ENCODE measurements at regions not wholly inside any gene's neighbourhood (a gene's known extent, or its start where the extent isn't known, plus 50 kb on each side); places are given as distances from the start of the nearest gene placed in this dataset.

DNA sequence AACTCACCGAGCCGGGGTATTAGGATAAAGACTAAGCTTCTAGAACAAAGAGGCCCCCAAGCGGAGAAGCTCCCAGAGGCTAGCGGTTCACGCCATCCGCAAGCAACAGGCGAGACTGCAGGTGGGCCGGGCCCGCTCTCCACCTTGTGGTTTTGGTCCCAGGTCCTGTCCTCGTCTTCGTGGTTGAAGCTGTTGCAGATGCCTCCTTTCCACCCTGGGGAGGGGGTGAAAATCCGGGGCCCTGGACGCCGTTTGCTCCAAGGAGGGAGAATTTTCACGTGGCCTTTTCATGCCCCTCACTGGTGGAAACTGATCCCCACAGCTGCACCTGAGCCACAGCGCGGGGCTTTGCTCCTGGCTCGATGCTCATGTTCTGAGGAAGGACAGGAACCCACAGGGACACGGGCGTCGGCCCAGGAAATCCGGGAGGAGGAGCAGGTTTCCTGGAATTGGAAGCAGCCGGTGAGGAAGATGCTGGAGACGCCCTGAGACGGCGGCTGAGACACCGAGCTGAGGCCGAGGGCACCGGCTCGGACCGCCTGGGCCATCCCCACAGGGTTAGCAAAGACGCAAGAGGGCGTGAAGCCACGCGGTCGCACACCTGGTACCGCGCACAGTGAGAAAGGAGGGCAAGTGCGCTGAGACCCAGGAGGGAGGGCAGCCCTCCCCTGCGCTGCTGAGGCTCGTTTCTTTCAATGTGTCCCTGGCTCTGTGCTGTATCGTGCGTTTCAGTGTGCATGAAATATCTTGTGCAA lies 54.7 kb upstream of the SALL3 start:
- H3K4me3 ChIP-seq (ENCODE audit: low read depth, low read length): no peak overlapping the region
- TF ChIP-seq, protein P1, sequence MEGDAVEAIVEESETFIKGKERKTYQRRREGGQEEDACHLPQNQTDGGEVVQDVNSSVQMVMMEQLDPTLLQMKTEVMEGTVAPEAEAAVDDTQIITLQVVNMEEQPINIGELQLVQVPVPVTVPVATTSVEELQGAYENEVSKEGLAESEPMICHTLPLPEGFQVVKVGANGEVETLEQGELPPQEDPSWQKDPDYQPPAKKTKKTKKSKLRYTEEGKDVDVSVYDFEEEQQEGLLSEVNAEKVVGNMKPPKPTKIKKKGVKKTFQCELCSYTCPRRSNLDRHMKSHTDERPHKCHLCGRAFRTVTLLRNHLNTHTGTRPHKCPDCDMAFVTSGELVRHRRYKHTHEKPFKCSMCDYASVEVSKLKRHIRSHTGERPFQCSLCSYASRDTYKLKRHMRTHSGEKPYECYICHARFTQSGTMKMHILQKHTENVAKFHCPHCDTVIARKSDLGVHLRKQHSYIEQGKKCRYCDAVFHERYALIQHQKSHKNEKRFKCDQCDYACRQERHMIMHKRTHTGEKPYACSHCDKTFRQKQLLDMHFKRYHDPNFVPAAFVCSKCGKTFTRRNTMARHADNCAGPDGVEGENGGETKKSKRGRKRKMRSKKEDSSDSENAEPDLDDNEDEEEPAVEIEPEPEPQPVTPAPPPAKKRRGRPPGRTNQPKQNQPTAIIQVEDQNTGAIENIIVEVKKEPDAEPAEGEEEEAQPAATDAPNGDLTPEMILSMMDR (IDR thresholded peaks at IDR 0.05; ENCODE audit: borderline replicate concordance, insufficient read depth, low read depth, low read length): no peak

DNA sequence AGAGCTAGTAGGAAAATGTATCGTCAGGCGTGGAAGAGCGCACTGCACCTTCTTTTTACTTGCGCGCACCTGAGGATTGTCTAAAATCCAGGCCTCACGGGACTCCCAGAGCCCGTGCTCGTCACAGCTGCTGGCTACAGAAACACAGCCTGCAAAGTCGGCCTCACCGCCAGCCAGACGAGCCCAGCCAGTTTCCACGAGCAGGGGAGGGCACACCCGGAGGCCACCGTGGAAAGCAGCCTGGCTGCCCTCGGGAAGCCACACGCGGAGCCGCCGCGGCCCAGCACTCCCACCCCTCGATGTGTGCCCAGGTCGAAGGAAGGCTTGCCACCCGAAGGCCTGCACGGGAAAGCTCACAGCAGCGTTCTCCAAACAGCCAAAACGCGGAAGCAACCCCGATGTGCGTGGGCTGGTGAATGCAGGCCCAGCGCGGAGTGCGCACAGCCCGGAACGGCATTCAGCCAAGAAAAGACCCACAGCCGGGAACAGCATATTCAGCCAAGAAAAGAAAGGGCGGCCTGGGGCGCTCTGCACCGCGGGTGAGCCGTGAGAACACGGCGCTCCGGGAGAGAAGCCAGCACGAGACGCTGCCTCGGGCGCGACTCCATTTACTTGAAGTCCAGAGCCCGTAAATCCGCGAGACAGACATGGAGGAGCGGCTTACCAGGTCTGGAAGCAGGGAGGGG lies 53.9 kb upstream of the SALL3 start:
- TF ChIP-seq, protein P1 (IDR thresholded peaks at IDR 0.05; ENCODE audit: borderline replicate concordance, insufficient read depth, low read depth, low read length): no peak
- no peak overlapping the region for H3K4me3 ChIP-seq (ENCODE audit: low read depth, low read length)

DNA sequence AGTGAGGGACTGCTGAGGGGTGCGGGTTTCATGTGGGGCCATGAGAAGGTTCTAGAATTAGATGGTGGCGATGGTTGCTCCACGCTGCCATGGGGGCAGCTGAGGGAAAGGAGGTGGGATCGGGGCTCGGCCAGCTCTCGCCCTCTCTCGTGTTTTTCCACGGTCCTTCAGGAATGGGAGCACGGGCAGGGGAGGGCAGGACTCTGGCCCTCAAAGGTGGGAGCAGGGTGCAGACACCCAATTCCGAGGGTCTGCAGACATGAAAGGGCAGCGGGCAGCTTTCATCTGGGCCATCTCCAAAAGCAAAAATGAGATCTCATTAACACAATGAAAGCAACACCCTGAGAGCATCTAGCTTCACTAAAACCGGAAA lies 53.4 kb upstream of the SALL3 start:
- no peak overlapping the region for H3K4me3 ChIP-seq (ENCODE audit: low read depth, low read length)
- TF ChIP-seq, protein P1 (IDR thresholded peaks at IDR 0.05; ENCODE audit: borderline replicate concordance, insufficient read depth, low read depth, low read length): no peak

DNA sequence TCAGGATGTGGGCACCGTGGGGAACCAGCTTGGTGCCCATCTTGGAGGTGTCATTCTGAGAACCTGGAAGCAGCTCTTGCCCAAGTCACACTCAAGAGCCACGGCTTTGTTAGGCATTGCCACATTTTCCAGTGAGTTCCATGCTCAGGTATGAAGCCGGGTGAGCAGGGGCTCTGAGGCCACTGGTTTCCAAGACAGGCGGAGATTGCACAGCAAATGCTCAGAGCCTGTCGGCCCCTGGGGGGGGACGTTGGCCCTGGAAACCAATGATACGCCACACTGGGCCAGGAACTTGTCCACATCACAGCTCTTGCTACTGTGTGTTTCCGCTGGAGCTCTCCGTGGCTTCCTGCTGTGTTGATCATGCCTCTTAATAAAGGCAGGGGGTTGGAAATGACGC lies 52.5 kb upstream of the SALL3 start:
- H3K4me3 ChIP-seq (ENCODE audit: low read depth, low read length): no peak overlapping the region
- TF ChIP-seq, protein P1 (IDR thresholded peaks at IDR 0.05; ENCODE audit: borderline replicate concordance, insufficient read depth, low read depth, low read length): no peak

DNA sequence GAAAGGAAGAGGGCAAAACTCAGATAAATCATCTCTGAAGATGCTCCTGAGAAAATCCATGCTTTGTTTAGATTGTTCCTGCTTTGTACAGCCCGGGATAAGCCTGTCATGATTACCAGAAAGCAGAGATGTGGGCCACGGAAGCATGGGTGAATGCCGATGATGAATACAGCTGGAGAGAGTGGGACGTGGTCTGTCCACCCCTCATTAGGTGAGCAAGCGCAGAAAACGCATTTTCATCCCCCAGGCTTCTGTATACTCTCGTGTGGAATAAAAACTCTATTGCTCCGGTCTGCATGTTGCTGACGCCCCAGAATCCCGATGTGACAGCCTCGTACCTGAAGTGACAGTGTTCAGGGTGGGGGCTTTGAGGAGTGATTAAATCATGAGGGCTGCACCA lies 52.0 kb upstream of the SALL3 start:
- TF ChIP-seq, protein P1 (IDR thresholded peaks at IDR 0.05; ENCODE audit: borderline replicate concordance, insufficient read depth, low read depth, low read length): no peak
- H3K4me3 ChIP-seq (ENCODE audit: low read depth, low read length): no peak overlapping the region

- no peak overlapping the region for H3K4me3 ChIP-seq (ENCODE audit: low read depth, low read length)
- TF ChIP-seq, protein P1 (IDR thresholded peaks at IDR 0.05; ENCODE audit: borderline replicate concordance, insufficient read depth, low read depth, low read length): no peak
Measured at GRCh38 chr18:78928076-78928475, 51.5 kb upstream of the SALL3 start.

DNA sequence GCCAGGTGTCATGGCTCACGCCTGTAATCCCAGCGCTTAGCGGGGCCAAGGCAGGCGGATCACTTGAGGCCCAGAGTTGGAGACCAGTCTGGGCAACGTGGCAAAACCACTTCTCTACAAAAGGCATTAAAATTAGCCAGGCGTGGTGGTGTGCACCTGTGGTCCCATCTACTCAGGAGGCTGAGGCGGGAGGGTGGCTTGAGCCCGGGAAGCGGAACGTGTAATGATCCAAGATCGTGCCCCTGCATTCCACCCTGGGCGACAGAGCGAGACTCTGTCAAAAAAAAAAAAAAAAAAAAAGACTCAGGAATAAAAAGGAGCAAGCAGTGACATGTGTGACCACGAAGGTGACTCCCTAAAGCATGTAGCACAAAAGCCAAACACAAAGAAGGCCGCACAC lies 50.1 kb upstream of the SALL3 start:
- no peak overlapping the region for H3K4me3 ChIP-seq (ENCODE audit: low read depth, low read length)

More for the DNA sequence above, 50.1 kb upstream of the SALL3 start:
- TF ChIP-seq, protein P1 (IDR thresholded peaks at IDR 0.05; ENCODE audit: borderline replicate concordance, insufficient read depth, low read depth, low read length): no peak
